Kidney (tissue), 13 donors: ENCODE measurements at regions not wholly inside any gene's neighbourhood (a gene's known extent, or its start where the extent isn't known, plus 50 kb on each side); places are given as distances from the start of the nearest gene placed in this dataset.

Experiments
- DNase-seq, 5 donors: peaks; one replicate each; pipeline ENCODE4 v3.0.0-alpha.2; 2013 to 2020
- FAIRE-seq: peaks from 2 replicates; lab custom pipeline; 2012; peaks lifted over from hg19 to GRCh38; lab: Jason Lieb, UNC
- H3K27ac ChIP-seq, 2 donors: one replicate each; pipeline ENCODE4 v1.7.0; 2013; ENCODE audit warnings: low read depth in 2 of 2, low read length in 2 of 2, inconsistent platforms in 1 of 2
- H3K27me3 ChIP-seq: one replicate; pipeline ENCODE4 v1.7.1; 2013; ENCODE audit warnings: low read length, inconsistent platforms; ENCODE audit not compliant: control insufficient read depth, insufficient read depth
- H3K36me3 ChIP-seq, 3 donors: one replicate each; pipeline versions ENCODE4 v1.7.0 to v1.7.1; 2013; ENCODE audit warnings: low read length in 3 of 3, control low read depth in 1 of 3, inconsistent platforms in 1 of 3; ENCODE audit not compliant: insufficient read depth in 3 of 3, control insufficient read depth in 2 of 3
- H3K4me1 ChIP-seq, 3 donors: one replicate each; pipeline versions ENCODE4 v1.7.0 to v1.7.1; 2013; ENCODE audit warnings: low read length in 3 of 3, inconsistent platforms in 1 of 3, low read depth in 1 of 3; ENCODE audit not compliant: control insufficient read depth in 2 of 3, insufficient read depth in 2 of 3
- H3K4me3 ChIP-seq, 3 donors: one replicate each; pipeline versions ENCODE4 v1.7.0 to v1.8.1; 2013; ENCODE audit warnings: low read length in 3 of 3, control low read depth in 1 of 3, inconsistent platforms in 1 of 3
- H3K9ac ChIP-seq, 3 donors: one replicate each; pipeline versions ENCODE4 v1.7.0 to v1.7.1; 2013; ENCODE audit warnings: low read length in 3 of 3, control low read depth in 1 of 3, inconsistent platforms in 1 of 3
- H3K9me3 ChIP-seq, 3 donors: one replicate each; pipeline versions ENCODE4 v1.7.0 to v1.7.1; 2013; ENCODE audit warnings: low read length in 3 of 3, control low read depth in 1 of 3, inconsistent platforms in 1 of 3; ENCODE audit not compliant: control insufficient read depth in 2 of 3, insufficient read depth in 1 of 3
- intact Hi-C: fragments of 100-400 bp; cut with DNase I; formaldehyde crosslinking; loops from one replicate; pipeline ENCODE4 v1.11.1; 2022
- TF ChIP-seq, protein P1 (sequence below): IDR thresholded peaks from 3 replicates; pipeline ENCODE4 v1.5.1; 2012; ENCODE audit warnings: mild to moderate bottlenecking, moderate library complexity, borderline replicate concordance; ENCODE audit not compliant: insufficient read depth; ENCODE audit errors: extremely low read depth
- donor health status: control.
- donor health status: control.
- donor health status: control.
- donor health status: control.
- donor health status: control.
- donor health status: DM: yes; HTN: yes; CAD: no.
- donor health status: Normal renal cell carcinoma (clear cell type).

GRCh38 chr3:64863226-64864212 is 175.7 kb upstream of the ADAMTS9 start:
- no peak for DNase-seq
- intact Hi-C loops, result no loop called here

GRCh38 chr3:64861684-64862083 is 173.9 kb upstream of the ADAMTS9 start:
- TF ChIP-seq, protein P1, sequence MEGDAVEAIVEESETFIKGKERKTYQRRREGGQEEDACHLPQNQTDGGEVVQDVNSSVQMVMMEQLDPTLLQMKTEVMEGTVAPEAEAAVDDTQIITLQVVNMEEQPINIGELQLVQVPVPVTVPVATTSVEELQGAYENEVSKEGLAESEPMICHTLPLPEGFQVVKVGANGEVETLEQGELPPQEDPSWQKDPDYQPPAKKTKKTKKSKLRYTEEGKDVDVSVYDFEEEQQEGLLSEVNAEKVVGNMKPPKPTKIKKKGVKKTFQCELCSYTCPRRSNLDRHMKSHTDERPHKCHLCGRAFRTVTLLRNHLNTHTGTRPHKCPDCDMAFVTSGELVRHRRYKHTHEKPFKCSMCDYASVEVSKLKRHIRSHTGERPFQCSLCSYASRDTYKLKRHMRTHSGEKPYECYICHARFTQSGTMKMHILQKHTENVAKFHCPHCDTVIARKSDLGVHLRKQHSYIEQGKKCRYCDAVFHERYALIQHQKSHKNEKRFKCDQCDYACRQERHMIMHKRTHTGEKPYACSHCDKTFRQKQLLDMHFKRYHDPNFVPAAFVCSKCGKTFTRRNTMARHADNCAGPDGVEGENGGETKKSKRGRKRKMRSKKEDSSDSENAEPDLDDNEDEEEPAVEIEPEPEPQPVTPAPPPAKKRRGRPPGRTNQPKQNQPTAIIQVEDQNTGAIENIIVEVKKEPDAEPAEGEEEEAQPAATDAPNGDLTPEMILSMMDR, result no peak
- intact Hi-C loops, result no loop called here
- Histone ChIP-seq H3K9me3 (no peaks in the 10 kb centered on the region), H3K4me3 (no peak overlapping the region), H3K4me1 (no peaks in the 10 kb centered on the region), H3K27me3 (no peaks in the 10 kb centered on the region), H3K9ac (no peak overlapping the region), H3K36me3 (peaks cover 0 to 4% (median 0%) of the 10 kb centered on the region in 3 donors), H3K27ac (no peak overlapping the region)
- DNase-seq (no peak), FAIRE-seq (no peak)

More at GRCh38 chr3:64863226-64864212, 175.7 kb upstream of the ADAMTS9 start:
- no peak for FAIRE-seq
- TF ChIP-seq, protein P1, result no peak
- Histone ChIP-seq H3K27me3 (no peaks in the 10 kb centered on the region), H3K36me3 (peaks cover 0 to 4% (median 0%) of the 10 kb centered on the region in 3 donors), H3K4me1 (peaks cover 0 to 4% (median 0%) of the 10 kb centered on the region in 3 donors), H3K4me3 (no peak overlapping the region), H3K9ac (no peak overlapping the region), H3K9me3 (no peaks in the 10 kb centered on the region), H3K27ac (no peak overlapping the region)

GRCh38 chr3:64860536-64860870 is 172.7 kb upstream of the ADAMTS9 start:
- no peak for FAIRE-seq
- no peaks in the 10 kb centered on the region for H3K27me3 ChIP-seq
- H3K4me1 ChIP-seq, result no peaks in the 10 kb centered on the region
- TF ChIP-seq, protein P1, result no peak
- intact Hi-C loops, result no loop called here
- no peaks in the 10 kb centered on the region for H3K9me3 ChIP-seq
- no peak overlapping the region for H3K4me3 ChIP-seq
- no peak overlapping the region for H3K9ac ChIP-seq
- peaks cover 0 to 4% (median 0%) of the 10 kb centered on the region in 3 donors for H3K36me3 ChIP-seq
- DNase-seq, result peak in 1 of 5 donors; percentile 27
- no peak overlapping the region for H3K27ac ChIP-seq
